ENCODE measurements at regions not wholly inside any gene's neighbourhood (a gene's known extent, or its start where the extent isn't known, plus 50 kb on each side); places are given as distances from the start of the nearest gene placed in this dataset.

DNA sequence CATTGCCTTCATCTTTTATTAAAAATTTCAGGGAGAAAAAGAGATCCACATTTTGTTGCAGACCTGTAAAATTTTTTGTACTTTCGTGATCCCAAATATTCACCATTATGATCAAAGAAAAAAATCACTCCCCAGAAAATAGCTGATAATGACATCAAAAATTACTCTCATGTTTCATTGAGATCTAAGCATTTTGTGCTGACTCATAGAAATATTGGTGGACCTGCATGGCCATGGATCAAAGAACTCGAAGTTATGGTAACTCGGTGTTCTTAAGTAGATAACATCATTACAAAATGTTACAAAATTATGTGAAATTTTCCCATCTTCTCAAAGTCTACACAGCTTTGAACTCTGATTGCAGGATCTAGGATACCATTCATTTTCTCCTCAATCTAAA, 135.8 kb downstream of the PTGER3 start:
- Histone ChIP-seq H3K36me3 (no peaks in the 10 kb centered on the region), H3K27ac (no peak overlapping the region), H3K9me3 (ENCODE audit: low read depth) (no peaks in the 10 kb centered on the region), H3K4me3 (no peak overlapping the region), H3K27me3 (no peaks in the 10 kb centered on the region), H3K4me1 (ENCODE audit: low read depth) (peaks cover 6% of the 10 kb centered on the region)
- no peak for DNase-seq (ENCODE audit: low read depth in 1 of 2, low spot score in 1 of 2)
- TF ChIP-seq, protein P1, sequence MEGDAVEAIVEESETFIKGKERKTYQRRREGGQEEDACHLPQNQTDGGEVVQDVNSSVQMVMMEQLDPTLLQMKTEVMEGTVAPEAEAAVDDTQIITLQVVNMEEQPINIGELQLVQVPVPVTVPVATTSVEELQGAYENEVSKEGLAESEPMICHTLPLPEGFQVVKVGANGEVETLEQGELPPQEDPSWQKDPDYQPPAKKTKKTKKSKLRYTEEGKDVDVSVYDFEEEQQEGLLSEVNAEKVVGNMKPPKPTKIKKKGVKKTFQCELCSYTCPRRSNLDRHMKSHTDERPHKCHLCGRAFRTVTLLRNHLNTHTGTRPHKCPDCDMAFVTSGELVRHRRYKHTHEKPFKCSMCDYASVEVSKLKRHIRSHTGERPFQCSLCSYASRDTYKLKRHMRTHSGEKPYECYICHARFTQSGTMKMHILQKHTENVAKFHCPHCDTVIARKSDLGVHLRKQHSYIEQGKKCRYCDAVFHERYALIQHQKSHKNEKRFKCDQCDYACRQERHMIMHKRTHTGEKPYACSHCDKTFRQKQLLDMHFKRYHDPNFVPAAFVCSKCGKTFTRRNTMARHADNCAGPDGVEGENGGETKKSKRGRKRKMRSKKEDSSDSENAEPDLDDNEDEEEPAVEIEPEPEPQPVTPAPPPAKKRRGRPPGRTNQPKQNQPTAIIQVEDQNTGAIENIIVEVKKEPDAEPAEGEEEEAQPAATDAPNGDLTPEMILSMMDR (IDR thresholded peaks at IDR 0.05; ENCODE audit: low read depth, low read length), result no peak

DNA sequence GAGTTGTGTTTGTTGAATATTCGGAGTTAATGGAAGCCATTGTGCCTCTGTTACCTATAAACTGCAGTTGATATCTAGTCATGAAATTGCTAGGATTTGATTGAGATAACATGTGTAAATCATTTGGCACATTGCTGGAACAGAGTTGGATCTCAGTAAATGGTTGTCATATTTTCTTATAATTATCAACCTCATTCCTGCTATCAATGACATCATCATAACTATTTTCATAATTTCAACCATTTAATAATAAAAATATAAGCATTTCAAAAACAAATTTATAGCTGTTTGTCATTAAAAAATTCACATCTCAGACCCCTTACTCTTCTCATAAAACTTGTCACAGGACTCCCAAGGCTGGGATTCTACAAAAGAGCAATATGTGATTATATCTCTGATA, 133.4 kb downstream of the PTGER3 start:
- Histone ChIP-seq H3K27me3 (no peaks in the 10 kb centered on the region), H3K4me1 (ENCODE audit: low read depth) (peaks cover 4% of the 10 kb centered on the region), H3K9me3 (ENCODE audit: low read depth) (no peaks in the 10 kb centered on the region), H3K36me3 (no peaks in the 10 kb centered on the region), H3K4me3 (no peak overlapping the region), H3K27ac (no peak overlapping the region)
- TF ChIP-seq, protein P1 (IDR thresholded peaks at IDR 0.05; ENCODE audit: low read depth, low read length), result no peak
- no peak for DNase-seq (ENCODE audit: low read depth in 1 of 2, low spot score in 1 of 2)

DNA sequence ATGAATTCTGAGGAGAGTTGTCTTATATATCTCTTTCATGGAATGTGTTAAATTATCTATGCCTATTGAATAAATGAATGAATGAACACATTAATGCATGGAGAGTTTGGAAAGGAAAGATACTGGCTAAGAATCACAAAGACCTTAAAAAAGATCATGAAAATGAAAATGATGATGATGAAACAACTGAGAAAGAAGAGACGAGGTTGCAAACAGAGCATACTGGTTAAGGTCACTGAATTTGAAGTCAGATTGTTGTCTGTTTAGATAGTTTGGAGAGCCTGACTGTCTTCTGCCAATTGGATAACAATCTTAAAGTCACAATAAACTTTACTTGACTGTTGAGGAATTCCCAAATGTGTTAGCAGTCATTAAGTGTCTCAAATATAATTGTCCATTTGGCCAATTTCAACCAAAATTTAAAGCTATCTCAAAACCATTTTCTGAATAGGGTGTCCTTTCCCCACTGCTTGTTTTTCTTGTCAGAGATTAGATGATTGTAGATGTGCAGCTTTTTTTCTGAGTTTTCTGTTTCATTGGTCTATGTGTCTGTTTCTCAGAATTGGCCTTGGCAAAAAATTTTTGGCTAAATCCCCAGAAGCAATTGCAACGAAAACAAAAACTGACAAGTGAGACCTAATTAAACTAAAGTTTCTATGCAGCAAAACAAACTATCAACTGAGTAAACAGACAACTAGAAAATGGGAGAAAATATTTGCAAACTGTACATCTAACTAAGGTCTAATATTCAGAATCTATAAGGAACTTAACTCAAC, 132.2 kb downstream of the PTGER3 start:
- Histone ChIP-seq H3K27me3 (no peaks in the 10 kb centered on the region), H3K4me3 (no peak overlapping the region), H3K36me3 (no peaks in the 10 kb centered on the region), H3K27ac (no peak overlapping the region), H3K9me3 (ENCODE audit: low read depth) (no peaks in the 10 kb centered on the region), H3K4me1 (ENCODE audit: low read depth) (no peaks in the 10 kb centered on the region)
- TF ChIP-seq, protein P1 (IDR thresholded peaks at IDR 0.05; ENCODE audit: low read depth, low read length), result no peak
- DNase-seq (ENCODE audit: low read depth in 1 of 2, low spot score in 1 of 2), result no peak

DNA sequence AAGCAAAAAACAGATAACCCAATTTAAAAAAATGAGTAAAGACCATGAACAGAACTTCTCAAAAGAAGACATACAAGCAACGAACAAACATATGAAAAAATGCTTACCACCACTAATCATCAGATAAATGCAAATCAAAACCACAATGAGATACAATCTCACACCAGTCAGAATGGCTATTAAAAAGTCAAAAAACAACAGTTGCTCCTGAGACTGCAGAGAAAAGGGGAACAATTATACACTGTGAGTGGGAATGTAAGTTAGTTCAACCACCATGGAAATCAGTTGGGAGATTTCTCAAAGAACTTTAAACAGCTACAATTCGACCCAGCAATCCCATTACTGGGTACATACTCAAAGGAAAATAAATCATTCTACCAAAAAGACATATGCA, 131.6 kb downstream of the PTGER3 start:
- TF ChIP-seq, protein P1 (IDR thresholded peaks at IDR 0.05; ENCODE audit: low read depth, low read length), result no peak
- Histone ChIP-seq H3K4me1 (ENCODE audit: low read depth) (no peaks in the 10 kb centered on the region), H3K36me3 (no peaks in the 10 kb centered on the region), H3K9me3 (ENCODE audit: low read depth) (no peaks in the 10 kb centered on the region), H3K27ac (no peak overlapping the region), H3K27me3 (no peaks in the 10 kb centered on the region), H3K4me3 (no peak overlapping the region)
- no peak for DNase-seq (ENCODE audit: low read depth in 1 of 2, low spot score in 1 of 2)

DNA sequence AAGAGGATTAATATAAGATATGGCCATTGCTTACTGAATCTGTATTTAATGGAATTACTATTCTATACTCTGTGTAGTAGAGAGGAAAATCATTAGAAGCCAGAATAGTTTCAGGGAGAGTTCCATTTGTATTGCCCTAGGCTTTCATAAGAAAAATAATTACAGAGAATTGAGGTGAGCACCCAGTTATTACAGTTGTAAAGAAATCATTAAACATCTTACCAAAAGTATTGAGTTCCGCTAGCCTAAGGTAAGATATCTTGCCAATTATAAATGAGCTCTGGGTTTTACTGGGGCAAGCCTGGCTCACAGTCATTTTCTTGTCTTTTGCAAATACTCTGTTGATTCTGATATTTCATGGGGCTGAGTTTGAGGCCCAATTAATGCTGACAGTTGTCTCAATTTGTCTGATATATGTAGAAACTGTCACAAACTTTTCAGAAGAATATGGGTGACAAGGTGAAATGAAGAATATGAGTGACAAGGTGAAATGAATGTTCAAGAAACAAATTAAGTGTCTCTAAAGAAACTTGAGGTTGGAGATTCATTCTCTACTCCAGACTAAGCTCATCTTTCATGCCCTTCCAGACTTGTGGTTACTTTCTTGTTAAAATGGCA, 127.8 kb downstream of the PTGER3 start:
- TF ChIP-seq, protein P1 (IDR thresholded peaks at IDR 0.05; ENCODE audit: low read depth, low read length), result no peak
- Histone ChIP-seq H3K9me3 (ENCODE audit: low read depth) (peaks cover 3% of the 10 kb centered on the region), H3K27ac (no peak overlapping the region), H3K36me3 (no peaks in the 10 kb centered on the region), H3K4me1 (ENCODE audit: low read depth) (no peaks in the 10 kb centered on the region), H3K27me3 (no peaks in the 10 kb centered on the region), H3K4me3 (no peak overlapping the region)
- no peak for DNase-seq (ENCODE audit: low read depth in 1 of 2, low spot score in 1 of 2)
